Erythroblast (primary cell): ENCODE measurements at regions not wholly inside any gene's neighbourhood (a gene's known extent, or its start where the extent isn't known, plus 50 kb on each side); places are given as distances from the start of the nearest gene placed in this dataset.
A peak's percentile ranks its signal among the peaks of the same experiment; 100 is the strongest.

Source experiments
- DNase-seq, 2 experiments: peaks; one replicate each; lab custom pipeline; 2025; lab: John Stamatoyannopoulos, UW
- GATA1 ChIP-seq: IDR thresholded peaks from 2 replicates; pipeline ENCODE4 v1.6.1; 2011; ENCODE audit warnings: low read depth, mild to moderate bottlenecking, control low read depth, low read length, moderate library complexity
- POLR2A ChIP-seq: IDR thresholded peaks from 2 replicates; pipeline ENCODE4 v1.6.1; 2011; ENCODE audit warnings: mild to moderate bottlenecking, low read length

DNA sequence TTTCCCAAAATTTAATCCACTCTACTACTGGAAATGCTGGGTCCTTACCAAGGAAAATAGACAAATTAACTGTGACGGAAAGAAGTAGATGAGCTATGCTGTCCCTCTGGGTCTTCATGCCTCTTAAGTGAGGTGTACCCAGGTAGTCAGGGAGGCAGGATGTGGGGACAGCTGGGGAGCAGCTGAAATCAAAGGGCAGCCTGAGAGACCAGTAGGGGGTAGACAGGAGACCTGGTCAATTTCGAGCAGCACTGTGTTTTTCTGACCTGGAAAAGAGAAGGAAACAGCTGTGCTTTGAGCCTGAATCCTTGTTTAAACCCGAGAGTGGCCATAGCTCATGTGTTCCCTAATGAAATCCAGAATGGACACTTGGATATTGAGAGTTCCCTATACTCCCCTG, 587.3 kb downstream of the EFNB2 start:
- DNase-seq: no peak
- TF ChIP-seq GATA1: no peak

DNA sequence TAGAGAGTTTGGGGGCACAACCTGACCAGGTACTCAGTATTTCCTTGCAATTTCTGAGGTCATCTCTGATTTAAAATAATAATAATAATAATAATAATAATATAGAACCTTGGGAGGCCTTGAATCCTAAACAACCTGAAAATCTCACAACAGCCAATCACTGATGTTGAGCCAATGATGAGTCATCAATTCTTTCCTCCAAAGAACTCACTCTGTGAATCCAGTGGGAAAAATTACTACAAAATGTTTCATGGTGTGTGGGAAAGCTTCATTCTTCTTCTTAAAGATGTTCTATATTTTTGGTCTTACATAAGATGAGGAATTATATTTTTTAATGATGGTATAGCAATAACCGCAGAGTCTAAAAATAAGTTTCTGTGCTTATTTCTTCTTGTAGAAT, 594.6 kb downstream of the EFNB2 start:
- no peak for DNase-seq
- TF ChIP-seq POLR2A: no peak
- TF ChIP-seq GATA1: no peak

DNA sequence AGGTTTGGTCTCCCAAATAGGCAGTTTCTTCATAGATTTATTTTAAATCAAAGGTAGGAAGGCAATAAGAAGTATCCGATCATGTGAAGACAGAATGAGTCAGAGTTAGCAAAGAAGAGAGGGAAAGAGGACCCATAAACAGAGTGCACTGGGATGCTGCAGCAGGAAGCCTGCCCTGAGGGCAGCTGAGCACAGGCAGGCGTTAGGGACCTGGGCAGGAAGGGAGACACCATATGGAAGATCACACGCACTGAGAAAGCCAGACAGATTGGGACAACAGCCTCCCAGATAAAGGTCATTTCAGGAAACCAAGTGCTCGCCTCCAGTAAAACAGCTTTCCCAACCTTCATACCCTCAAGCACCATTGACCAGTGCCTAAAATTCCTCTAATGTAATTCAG, 598.0 kb downstream of the EFNB2 start:
- no peak for DNase-seq
- TF ChIP-seq GATA1 (no peak), POLR2A (no peak)

GRCh38 chr13:105936816-105937215, 598.6 kb downstream of the EFNB2 start:
- TF ChIP-seq GATA1 (no peak), POLR2A (no peak)
- no peak for DNase-seq

DNA sequence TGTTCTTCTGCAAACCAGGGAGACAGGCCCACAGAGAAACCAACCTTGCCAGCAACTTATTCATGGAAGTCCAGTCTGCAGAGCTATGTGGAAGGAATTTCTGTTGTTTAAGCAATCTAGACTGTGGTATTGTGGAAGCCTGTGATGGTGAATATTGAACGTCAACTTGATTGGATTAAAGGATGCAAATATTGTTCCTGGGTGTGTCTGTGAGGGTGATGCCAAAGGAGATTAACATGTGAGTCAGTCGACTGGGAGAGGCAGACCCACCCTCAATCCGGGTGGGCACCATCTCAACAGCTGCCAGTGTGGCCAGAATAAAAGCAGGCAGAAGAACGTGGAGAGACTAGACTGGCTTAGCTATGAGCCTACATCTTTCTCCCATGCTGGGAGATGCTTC, 606.0 kb downstream of the EFNB2 start:
- no peak for TF ChIP-seq GATA1
- TF ChIP-seq POLR2A: no peak
- no peak for DNase-seq

DNA sequence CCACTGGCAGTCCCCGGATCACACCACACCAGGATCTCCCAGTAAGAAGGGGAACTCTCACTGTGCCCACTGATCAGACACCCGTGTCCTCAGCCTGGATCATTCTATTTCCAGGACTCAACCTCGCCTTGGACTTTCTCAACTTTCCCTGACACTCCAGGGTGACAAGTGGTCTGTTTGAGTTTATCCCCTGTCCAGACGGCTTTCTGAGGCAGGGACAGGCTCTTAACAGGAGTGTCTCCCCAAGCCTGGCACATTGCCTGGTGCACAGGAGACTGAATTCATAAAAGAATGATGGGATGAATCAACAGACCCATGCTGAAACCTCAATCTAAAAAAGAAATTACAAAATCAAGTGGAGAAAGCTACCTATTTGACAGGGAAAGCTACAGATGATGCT, 606.6 kb downstream of the EFNB2 start:
- TF ChIP-seq POLR2A: no peak
- no peak for TF ChIP-seq GATA1
- no peak for DNase-seq

- DNase-seq: no peak
- TF ChIP-seq POLR2A (no peak), GATA1 (no peak)
Observed at GRCh38 chr13:105928048-105928447, 607.4 kb downstream of the EFNB2 start.

- DNase-seq: no peak
- TF ChIP-seq POLR2A (no peak), GATA1 (no peak)
Observed at GRCh38 chr13:105925496-105925895, 610.0 kb downstream of the EFNB2 start.

GRCh38 chr13:105921711-105922110, 613.8 kb downstream of the EFNB2 start:
- no peak for DNase-seq
- no peak for TF ChIP-seq POLR2A
- TF ChIP-seq GATA1: no peak

- DNase-seq: no peak
- no peak for TF ChIP-seq POLR2A
- TF ChIP-seq GATA1: no peak
Observed at GRCh38 chr13:105920370-105920769, 615.1 kb downstream of the EFNB2 start.

DNA sequence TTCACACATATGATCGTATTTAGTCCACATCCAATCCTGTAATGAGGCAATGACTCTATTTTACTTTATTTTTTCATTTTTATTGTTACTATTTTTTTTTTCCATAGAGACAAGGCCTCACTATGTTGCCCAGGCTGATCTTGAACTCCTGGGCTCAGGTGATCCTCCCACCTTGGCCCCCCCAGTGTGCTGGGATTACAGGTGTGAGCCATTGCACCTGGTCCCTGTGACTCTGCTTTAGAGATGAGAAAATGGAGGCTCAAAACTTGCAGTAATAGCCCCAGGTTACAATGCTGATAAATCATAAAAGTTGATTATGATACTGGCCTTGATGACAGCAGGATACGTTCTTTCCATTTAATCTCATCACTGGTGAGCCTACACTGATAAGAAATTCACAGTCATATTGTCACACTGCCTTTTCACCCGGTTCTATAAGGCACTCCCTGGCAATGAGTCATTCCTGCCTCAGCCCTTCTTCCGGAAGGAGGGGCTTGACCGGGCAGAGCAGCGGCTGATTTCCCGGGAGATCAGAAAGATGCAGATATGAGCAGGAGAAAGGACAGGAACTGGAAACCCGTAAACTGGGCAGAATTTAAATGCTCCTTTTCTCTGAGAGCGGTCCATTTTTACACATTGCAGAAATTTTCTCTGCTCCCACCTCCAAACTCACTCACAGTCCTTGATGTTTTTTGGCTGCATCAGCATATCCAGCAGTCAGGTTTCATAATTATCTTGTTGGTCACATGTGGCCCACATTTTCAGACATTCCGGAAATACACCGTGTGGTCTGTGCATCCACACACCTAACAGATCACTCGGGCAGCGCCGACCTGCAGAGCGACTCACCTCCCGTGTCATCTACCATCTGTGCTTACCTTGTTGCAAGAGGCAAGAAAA, 616.4 kb downstream of the EFNB2 start:
- TF ChIP-seq GATA1: no peak
- no peak for TF ChIP-seq POLR2A
- DNase-seq: peak in 1 of 2 experiments; percentile 1

DNA sequence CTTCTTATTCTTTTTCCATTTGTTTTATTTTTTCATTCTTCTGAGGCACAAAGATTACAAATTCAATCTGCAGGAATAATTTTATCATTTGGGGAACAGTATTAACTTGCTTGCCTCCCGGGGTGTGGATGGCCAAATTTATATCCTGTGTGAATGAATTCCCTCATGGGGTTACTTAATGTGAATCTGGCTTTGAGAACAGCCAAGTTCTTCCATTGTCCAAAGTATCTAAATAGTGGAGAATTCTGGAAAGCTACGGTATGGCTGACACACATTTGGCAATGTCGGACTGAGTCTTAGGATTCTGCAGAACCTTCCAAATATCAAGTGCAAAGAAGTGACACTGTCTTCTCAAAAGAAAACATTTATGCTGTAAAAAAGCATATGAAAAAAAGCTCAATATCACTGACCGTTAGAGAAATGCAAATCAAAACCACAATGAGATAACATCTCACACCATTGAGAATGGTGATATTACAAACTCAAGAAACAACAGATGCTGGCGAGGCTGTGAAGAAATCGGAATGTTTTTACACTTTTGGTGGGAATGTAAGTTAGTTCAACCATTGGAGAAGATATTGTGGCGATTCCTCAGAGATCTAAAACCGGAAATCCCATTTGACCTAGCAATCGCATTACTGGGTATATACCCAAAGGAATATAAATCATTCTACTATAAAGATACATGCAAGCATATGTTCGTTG, 620.2 kb downstream of the EFNB2 start:
- DNase-seq: no peak
- TF ChIP-seq POLR2A: no peak
- TF ChIP-seq GATA1: no peak

- TF ChIP-seq GATA1 (no peak), POLR2A (no peak)
- no peak for DNase-seq
Observed at GRCh38 chr13:105914291-105915036, 621.0 kb downstream of the EFNB2 start.

DNA sequence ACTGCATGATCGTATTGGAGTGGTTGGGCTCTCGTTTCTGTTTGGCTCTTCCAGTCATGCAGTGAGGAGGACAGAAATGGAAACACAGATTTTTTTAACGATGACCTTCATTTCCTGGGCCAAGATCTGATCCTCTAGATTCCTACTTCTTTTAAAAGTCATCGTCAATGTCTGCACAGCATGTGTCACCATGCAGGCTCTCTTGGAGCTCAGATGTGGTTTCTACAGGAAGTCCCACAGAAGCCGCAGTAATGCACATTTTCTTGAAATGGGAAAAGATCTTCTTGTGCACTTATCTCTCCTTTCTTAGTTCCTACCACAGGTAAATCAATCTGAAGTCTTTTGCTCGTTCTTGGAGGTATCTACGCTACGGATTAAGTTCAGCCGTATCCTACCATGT, 626.9 kb downstream of the EFNB2 start:
- DNase-seq: no peak
- TF ChIP-seq GATA1 (no peak), POLR2A (no peak)
